GM12872 (cell line): ENCODE measurements at regions not wholly inside any gene's neighbourhood (a gene's known extent, or its start where the extent isn't known, plus 50 kb on each side); places are given as distances from the start of the nearest gene placed in this dataset.

Experiments used
- CTCF ChIP-seq: IDR thresholded peaks from 3 replicates; pipeline ENCODE4 v1.5.1; 2011; ENCODE audit warnings: low read depth, mild to moderate bottlenecking, low read length, moderate library complexity; ENCODE audit not compliant: insufficient read depth

DNA sequence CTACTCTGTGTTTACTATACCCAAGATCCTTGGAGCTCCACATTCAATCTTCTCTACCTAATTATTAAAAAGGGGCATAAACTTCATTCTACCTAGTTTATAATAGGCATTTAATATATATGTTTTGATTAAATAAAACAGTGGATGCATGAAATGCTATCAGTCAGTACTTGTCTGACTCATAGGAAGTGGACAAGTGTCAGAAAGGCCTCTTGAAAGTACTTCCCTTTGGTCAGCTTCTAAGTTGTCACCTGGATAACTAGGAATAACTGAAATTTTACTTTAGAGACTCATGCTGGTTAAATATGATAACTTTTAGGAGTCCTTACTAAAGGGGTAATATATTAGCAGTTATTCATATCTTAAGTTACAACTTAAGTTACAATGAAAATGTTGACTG lies 329.8 kb downstream of the KLF5 start:
- TF ChIP-seq CTCF: no peak

GRCh38 chr13:73387318-73387717 lies 328.5 kb downstream of the KLF5 start:
- TF ChIP-seq CTCF: no peak

- TF ChIP-seq CTCF: no peak
Observed at GRCh38 chr13:73385848-73386247, 327.0 kb downstream of the KLF5 start.

- no peak for TF ChIP-seq CTCF
Observed at GRCh38 chr13:73372666-73373627, 314.1 kb downstream of the KLF5 start.

- no peak for TF ChIP-seq CTCF
Observed at GRCh38 chr13:73370066-73370465, 311.3 kb downstream of the KLF5 start.

- no peak for TF ChIP-seq CTCF
Observed at GRCh38 chr13:73369095-73369494, 310.3 kb downstream of the KLF5 start.

DNA sequence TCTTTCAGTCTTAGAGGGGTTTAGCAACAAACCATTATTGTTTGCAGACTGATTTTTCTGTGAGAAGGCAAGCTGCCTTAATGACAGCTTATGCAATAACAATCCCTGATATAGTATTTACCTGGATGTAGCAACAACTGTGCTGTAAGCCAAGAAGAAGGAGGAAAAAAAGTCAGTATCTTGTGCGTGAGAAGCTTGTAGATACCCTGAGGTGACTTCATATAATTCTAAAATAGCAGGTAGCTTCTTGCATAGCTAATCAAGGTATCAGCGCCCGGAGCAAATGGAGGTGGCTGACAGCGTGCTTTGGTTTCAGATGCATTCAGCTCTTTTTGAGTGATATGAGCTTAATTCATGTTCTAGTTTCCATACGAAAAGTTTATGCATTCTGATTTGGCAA lies 309.8 kb downstream of the KLF5 start:
- TF ChIP-seq CTCF: no peak
